Right lung (tissue), 2 donors: ENCODE measurements at regions not wholly inside any gene's neighbourhood (a gene's known extent, or its start where the extent isn't known, plus 50 kb on each side); places are given as distances from the start of the nearest gene placed in this dataset.

Experiments
- DNase-seq, 2 donors: peaks; one replicate each; pipeline ENCODE4 v3.0.0-alpha.2; 2013

GRCh38 chr16:55041540-55042234 lies 111.0 kb downstream of the IRX5 start:
- DNase-seq, result no peak

GRCh38 chr16:55042556-55043432 lies 112.1 kb downstream of the IRX5 start:
- no peak for DNase-seq

DNA sequence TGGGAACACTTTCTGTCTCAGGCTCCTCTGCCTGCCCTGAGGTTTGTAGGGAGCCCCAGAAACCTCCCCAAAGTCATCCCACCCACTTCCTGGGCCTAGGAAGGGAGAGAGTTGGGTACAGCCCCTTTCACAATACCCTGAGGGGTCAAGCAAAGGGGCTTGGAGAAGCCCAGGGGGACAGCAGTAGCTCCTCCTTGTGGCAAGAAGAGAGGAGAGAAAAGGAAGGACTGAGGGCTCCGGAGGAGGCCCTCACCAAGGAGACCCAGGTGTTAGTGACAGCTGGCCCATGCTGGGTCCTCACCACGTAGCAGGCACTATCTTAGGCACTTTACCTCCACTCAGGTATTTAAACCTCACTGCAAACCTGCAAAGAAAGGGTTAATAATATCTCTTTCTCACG lies 112.8 kb downstream of the IRX5 start:
- DNase-seq, result no peak

GRCh38 chr16:55044201-55044975 lies 113.7 kb downstream of the IRX5 start:
- no peak for DNase-seq

- DNase-seq, result no peak
Measured at GRCh38 chr16:55045329-55045728, 114.7 kb downstream of the IRX5 start.

- no peak for DNase-seq
Measured at GRCh38 chr16:55045756-55046460, 115.2 kb downstream of the IRX5 start.

DNA sequence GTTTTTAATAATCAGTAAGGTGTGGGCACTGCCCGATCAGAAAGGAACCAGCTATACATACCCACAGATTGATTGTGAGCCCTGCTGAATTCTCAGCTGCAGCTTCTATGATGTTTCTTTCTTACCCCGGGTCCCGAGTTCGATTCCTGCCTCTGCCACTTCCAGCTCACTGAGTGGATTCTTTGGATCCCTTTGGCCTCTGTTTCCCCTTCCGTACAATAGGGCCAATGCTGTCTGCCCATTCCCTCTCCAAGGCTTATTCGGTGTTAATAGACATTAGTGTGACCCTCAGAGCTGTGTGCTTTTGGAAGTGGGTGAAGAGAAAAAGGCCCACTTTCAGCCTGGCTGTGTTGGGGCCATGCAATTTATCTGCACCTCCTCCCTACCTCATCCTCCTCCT lies 115.8 kb downstream of the IRX5 start:
- no peak for DNase-seq

DNA sequence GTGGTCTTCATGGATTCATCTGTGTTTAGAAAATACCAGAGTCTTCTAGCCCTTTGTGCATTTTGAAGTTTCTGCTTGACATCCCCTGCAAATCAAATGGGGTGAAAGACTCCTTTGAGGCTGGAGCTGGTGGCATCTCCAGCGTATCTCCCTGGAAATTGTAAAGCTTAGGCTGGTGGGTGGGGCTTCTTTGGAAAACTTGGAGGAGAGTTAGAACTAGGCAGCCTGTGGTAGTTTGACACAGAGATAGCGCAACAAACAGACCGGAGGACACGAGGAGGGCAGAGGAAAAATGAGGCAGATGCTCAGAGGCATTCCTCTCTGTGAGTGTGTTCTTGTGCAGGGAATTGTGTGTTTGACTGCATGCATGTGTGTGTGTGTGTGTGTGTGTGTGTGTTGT lies 116.3 kb downstream of the IRX5 start:
- no peak for DNase-seq

- no peak for DNase-seq
Measured at GRCh38 chr16:55047331-55047730, 116.7 kb downstream of the IRX5 start.

- no peak for DNase-seq
Measured at GRCh38 chr16:55047903-55048497, 117.3 kb downstream of the IRX5 start.

GRCh38 chr16:55048745-55049144 lies 118.1 kb downstream of the IRX5 start:
- no peak for DNase-seq

DNA sequence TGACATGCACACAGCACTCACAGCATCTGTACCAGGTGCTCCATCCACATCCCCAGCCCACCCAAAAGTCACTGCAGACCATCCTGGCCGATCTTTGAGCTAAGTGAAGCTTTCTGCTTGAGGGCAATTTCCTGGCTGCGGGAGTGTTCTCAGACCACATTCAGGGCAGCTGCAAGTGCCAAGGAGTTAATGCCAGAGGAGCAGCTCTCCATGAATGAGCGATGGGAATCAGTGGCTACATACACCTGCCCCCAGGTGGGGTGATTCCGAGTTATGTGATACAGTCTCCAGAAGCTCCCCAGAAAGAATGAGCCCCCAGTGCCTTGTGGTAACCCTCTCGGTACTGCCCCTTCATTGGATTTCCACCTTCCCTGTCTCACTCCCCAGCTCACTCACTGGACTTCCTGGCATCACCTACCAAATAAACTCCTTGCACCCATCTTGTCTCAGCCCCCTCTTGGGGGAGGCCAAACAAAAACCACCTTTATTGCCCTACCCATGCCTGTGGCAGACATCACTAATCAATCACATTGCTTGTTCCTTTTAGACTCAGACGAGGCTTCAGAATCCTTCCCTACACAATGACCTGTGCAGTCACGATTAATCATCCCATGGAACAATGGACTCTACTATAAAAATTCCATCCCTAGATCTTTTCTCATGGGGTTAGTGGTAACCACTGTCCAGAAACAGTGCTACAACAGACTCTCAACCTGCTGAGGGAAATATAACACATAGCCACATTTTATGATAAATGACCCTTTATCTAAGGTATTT lies 121.1 kb downstream of the IRX5 start:
- no peak for DNase-seq

- DNase-seq, result no peak
Measured at GRCh38 chr16:55052348-55052734, 121.7 kb downstream of the IRX5 start.

- no peak for DNase-seq
Measured at GRCh38 chr16:55052741-55053415, 122.2 kb downstream of the IRX5 start.

- no peak for DNase-seq
Measured at GRCh38 chr16:55055262-55055661, 124.6 kb downstream of the IRX5 start.

DNA sequence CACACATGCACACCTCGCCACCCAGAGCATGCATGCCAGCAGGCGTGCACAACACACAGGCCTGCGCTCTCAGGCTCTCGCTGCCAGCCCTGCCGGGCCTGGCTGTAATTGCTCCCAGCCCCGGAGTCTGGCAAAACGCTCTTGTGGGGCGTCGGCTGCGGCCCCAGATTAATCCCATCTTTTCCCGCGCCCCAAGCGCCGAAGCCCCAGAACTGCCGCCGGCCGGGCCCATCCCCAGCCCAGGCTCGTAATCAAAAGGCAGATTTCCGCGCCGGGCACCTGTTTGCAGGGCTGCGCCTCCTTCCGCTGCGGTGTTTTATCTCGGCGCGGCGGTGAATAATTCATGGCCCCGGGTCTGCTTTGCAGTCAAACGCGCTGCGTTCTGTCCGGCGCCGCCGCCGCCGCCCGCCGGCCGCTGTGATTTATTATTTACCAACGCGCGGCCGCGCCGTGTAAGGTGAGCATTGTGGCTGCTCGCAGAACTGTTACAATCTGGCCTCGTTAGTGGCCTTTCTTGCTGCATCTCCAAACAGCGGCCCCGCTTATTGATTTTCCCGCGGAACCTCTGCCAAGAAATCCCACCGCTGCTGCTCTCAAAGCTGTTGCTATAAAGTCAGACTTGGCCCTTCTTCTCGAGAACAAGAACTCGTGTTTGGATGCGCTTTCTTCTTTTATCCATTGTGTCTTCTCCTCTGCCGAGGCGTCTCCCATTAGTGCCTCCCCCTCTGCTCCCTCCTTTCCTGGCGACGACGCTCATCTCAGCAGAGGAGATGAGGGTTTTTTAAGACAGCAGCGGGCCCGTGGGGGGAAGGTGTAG lies 126.1 kb downstream of the IRX5 start:
- DNase-seq, result peak in 1 of 2 donors; percentile 8

- DNase-seq, result no peak
Measured at GRCh38 chr16:55057866-55058265, 127.2 kb downstream of the IRX5 start.

DNA sequence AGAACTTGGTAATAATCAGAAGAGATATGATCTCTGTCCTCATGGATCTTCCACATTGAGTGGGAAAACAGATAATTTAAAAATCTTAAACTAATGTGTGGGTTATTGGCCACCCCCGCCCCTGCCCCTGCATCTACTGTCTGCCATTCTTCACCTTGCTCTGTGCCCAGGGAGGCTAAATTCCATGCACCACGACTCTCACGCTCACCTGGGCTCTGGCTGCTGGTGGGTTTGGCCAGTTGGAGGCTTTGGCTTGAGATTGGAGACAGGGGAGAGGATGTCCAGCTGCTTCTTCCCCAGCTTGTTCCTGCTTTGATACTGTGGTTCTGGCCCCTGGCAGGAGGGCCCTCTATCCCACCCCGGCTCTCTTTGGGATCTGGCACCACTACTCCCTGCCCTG lies 127.9 kb downstream of the IRX5 start:
- DNase-seq, result no peak

- DNase-seq, result no peak
Measured at GRCh38 chr16:55059146-55059545, 128.5 kb downstream of the IRX5 start.
